ENCODE measurements at regions not wholly inside any gene's neighbourhood (a gene's known extent, or its start where the extent isn't known, plus 50 kb on each side); places are given as distances from the start of the nearest gene placed in this dataset.

DNA sequence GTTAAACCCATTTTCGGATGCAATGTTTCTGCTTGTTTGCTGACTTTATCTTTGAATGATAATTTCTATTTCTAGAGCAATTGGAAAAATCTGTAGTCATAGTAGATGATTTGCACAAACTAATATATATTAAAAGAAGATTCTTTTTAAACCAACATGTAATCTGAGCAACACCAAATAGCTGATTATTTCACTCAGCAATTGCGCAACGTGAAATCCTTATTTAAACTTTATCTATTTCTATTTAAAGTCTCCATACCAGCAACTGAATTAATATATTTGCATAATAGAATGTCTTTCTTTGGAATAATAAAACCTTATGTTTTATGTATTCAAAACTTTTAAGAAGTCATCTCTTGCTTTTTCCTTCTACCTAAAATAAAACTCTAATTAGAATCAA lies 1132.4 kb downstream of the FLRT2 start:
- no peak for DNase-seq

DNA sequence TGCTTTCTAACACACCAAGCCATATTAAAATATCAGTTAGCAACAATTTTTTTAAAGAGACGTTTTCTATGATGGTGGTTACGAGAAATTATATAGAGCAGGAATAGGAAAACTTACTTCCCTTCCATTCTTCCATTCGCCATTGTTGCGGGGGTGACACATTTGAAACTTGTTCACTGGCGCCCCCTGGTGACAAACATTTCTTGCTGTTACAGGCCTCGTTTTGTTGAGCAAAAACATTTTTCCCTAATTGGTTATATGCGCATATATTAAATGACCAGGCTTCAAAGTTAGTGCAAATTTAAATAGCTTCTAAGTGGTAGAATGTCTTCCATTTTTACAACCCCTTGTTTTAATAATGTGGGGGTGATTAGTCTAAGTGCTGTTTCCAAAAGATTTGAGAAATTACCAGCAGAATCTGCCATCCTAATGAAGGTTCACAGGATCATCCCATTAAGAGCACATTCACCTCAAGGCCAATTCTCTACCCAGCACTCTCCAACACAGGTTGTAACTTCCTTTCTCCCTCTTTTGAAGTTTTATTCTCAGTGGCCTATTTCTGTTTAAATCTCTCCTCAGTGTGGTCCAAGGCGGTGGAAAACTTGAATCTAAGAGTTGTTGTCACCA lies 1124.7 kb downstream of the FLRT2 start:
- peak; percentile 3 for DNase-seq

DNA sequence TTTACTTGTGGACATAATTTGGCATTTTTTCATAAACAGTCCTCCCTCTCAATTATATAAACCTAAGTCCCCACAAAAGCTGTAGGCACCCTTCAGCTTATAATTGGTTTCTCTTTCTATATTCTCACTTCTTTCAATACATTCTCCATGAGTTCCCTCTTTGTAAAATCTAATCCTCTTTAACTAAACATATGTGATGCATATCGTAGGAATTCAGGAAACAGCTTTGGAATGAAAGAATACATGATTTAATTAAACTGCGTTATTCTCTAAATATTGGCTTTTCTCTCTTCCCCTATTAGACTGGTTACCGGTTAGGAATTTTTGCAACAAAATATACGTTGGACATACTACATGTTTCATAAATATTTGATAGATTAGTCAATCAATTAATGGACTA lies 1122.6 kb downstream of the FLRT2 start:
- no peak for DNase-seq

DNA sequence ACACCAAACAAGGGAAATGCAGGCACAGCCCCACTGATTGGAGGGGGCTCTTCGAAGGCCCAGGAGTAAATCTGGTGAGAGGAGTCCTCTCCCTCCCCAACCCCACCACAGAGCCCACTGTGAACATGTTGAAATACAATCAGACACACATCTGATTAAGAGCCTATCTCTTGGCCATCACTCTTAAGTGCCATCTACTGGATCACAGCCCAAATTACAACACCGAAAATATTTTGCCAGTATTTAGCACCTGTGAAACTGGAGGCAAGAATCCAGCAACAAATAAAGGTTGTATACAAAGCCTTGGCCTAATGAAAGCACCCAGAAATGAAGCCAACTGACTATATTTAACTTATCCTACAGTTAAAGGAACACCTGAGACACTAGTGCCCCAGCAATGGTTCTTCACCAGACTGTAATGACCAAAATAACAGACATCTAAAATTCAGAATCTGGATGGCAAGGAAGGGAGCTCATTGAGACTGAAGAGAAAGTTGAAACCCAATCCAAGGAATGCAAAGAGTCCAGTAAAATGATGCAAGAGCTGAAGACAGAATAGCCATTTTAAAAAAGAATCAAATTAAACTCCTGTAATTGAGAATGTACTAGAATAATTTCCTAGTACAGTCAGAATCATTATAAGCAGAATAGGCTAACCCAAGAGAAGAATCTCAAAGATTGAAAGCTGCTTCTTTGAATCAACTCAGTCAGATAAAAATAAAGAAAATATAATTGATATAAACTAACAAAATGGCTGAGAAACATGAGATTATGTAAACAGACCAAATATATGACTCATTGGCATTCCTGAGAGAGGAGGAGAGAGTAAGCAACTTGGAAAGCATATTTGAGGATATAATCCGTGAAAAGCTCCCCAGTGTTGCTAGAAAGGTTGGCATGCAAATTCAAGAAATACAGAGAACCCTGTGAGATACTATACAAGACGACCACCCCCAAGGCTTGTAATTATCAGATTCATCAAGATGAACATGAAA lies 1117.0 kb downstream of the FLRT2 start:
- no peak for DNase-seq

DNA sequence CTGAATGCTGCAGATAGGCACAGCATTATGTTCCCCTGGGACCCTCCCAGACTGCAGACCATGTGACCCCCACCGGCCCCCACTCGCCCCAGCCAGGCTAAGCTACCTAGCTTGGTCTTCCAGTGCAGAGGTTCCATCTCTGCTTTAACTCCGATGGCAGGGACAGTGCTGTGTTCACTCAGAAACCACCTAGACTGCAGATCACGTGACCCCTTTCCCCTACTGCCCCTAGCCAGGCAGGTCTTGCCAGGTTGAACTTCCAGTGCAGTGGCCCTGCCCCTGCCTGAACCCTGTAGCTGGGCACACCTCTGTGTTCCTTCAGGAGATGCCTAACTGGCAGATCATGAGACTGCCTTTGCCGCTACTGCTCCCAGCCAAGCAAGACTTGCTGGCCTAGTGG lies 1116.2 kb downstream of the FLRT2 start:
- no peak for DNase-seq

DNA sequence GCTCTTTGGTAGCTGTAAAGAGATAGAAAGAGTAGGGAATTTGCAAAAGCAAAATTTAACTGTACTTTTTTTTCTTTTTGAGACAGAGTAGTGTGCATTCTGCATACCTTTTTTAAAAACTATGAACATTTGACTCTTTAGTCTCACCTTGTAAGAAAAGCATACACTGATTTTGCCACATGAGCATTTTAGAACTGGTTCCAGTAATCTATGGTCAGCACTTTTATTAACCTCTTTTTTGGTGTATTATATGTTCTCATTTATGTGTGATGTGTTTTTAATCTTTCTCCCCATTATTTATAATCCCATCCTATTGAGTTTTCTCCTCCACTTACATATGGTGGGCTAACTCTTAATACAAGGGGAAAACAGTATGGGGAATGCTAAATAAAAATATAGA lies 1111.4 kb downstream of the FLRT2 start:
- DNase-seq, result no peak

DNA sequence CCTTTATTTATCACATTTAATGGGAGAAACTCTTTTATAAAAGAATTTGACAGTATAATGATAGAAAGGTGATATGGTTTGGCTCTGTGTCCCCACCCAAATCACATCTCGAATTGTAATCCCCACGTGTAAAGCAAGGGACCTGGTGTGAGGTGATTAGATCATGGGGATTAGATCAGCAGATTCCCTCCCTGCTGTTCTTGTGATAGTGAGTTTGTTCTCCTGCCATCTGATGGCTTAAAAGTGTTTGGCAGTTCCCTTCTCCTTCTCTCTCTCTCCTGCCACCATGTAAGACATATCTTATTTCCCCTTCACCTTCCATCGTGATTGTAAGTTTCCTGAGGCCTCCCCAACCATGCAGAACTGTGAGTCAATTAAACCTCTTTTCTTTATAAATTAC lies 1110.3 kb downstream of the FLRT2 start:
- DNase-seq, result no peak

DNA sequence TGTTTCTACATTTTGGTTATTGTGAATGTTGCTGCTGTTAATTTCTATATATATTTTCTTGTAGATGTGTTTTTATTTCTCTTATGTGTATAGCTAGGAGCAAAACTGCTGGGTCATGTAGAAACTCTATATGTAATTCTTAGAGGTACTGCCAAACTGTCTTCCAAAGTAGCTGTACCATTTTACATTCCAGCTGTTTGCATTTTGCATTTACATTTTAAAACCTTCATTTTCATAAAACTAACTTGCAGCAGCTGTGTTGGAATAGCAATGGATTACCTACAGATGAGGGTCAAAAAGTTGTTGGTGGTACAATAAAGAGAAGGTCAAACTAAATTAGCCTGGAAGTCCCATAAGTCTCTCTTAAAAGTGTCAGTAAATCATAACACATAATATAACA lies 1109.7 kb downstream of the FLRT2 start:
- no peak for DNase-seq

DNA sequence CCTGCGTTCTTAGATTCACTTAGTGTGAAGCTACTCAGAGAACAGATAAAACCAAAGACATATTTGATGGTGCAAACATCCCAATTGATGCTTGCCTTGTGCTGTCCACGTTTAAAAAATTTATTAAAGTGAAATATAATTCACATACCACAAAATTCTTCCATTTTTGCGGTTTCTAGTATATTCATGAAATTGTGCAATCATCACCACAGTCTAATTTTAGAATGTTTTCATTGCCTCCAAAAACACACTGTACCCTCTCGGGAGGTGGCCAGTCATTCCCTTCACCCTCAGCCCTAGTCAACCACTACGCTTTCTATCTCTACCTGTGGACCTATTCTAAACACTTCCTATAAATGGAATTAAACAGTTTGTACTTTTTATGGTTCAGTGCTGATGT lies 1109.2 kb downstream of the FLRT2 start:
- no peak for DNase-seq

DNA sequence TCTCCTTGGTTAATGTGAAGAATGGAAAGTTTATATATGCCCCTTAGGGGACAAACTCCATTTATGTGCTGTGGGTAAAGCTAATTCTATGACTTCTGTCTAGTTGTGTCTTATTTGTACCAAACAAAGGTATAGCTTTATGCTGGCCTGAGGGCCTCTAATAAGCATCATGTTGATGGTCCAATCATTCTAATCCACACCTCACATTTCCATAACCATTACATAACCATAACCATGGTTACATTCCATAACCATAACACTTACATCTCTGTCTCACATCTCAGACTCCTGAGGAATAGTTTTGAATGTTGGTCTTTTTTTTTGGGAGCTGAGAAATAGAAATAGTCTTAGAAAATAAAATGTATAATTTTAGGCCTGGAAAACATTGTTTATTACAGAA lies 1097.1 kb downstream of the FLRT2 start:
- no peak for DNase-seq

DNA sequence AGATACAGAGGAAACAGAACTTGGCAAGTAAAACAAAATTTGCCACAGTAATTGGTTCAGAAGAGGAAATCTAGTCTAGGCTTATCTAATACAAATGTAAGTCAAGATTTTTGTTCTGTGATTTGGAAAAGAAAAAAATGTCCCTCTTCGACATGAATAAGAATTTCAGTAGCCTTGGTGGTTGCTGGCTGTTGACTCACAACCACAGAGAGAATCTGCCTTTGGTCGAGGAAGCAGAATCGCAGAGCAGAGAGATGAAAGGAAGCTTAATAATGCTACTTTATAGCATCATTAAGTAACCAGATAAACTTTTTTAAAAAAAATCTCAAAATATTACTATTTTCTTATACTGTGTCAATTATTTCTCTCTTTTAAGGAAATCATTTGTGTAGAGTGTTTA lies 1096.6 kb downstream of the FLRT2 start:
- DNase-seq, result no peak

DNA sequence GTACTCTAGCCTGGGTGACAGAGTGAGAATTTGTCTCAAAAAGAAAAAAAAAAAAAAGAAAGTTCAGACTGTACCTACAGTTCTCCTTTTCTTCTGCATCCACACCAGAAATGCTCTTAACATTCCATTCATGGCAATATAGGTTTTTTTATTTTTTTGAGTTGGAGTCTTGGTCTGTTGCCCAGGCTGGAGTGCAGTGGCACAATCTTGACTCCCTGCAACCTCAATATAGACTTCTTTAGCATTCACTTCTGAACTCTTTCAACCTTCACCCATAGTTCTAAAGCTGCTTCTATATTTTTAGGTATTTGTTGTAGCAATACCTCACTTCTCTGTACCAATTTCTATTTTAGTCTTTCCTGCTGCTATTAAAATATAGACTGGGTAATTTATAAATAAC lies 1095.7 kb downstream of the FLRT2 start:
- no peak for DNase-seq

DNA sequence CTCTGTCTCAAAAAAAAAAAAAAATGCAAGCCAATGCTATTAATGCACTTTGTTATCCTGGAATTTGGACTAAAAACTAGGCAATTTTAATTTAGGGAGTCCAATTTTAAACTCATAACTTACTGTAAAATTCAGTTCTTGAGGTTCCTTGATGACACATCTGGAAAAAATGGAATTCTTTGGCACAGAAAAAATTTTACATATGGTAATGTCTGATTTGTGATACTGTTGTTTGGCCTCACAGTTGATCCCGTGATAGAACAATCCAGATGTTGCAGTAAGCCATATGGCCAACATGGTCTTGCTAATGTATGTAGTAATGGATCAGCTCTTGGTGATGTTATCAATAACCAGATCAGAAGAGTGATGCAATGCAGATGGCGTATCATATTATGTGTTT lies 1089.8 kb downstream of the FLRT2 start:
- DNase-seq, result no peak

DNA sequence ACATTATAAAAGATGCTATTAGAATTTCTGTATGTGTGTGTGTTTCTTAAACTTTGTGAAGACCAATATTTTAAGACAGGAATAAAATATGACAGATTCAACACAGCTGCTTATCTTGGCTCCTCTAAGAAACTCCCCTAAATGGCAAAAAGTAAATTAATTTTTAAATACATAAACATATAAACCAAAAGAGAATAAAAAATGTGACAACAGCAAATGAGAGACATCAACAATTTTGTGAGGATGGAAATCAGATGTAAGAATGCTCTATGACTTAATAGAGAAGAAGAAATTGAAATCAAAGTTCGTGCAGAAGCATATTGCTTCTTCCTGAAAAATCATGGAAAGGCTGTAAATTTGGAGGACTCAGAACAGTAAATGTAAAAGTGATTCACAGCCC lies 1083.8 kb downstream of the FLRT2 start:
- DNase-seq, result no peak

DNA sequence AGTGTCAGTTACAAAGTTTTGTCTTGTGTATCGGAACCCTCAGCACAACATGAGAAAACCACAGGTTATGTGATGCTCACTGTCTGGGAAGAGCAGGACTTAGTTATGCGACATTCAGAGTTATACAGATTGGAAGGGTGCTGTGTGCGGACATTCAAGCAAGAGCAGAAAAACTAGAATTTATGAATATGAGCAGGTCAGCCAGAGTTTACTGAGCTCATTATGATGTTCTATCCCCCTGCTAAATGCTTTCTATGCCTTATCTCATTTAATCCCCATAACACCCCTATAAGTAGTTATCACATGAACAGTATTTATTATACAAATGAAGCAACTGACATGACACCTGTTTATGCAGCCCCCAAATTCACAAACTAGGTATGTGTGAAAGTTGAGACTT lies 1083.2 kb downstream of the FLRT2 start:
- DNase-seq, result no peak

DNA sequence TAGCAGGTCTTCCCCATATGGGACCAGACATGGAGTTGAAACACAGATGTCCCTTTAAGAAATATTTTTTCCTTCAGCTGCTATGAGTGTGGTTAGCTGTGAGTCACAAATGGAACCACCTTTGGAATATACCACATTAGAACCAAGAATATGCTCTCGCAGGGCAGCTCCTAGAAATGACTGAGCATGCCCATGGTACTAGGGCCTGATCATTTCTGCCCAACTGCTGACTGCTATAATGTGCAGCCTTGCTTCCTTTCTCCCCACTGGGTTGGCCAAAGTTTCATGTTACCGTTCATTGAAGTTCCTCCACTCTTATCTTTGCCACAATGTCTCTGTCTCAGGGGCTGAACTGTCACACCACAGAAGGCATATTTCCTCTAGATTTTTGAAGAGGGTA lies 1074.6 kb downstream of the FLRT2 start:
- DNase-seq, result no peak

DNA sequence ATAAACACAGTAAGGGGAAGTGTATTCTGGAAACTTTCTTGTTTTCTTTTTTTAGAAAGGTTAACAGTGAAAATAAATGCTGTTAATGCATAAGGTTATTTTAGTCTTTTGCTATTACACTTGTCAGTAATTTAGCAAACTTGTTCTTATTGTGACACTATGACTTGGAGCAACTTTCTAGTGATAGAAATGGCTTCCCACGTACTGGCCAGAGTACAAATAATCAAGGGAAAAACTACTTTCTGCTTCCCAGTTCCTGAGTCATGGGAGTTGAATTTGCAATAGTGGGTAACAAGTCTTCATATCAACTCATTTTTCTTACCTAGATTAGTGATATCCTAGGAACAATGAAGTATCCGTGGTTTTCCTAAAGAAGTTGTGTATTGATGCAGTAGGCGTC lies 1072.3 kb downstream of the FLRT2 start:
- DNase-seq, result no peak

DNA sequence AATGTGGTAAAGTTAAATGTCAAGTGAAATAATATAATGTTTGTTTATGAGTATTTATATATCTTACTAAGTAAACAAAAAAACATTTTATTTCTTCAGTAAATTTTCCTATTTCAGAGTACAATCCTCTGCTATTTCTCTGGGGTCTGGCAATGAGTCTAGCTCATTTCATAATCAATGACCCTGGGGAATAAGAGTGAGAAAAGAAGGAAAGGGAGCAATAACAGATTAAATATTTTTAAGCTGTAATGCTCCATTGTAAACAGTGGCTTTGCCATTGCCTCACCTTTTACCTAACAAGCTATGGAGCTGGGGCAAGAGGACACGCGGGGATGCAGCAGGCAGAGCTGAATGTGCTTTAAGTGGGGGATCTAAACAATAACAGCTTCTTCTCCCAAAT lies 1071.9 kb downstream of the FLRT2 start:
- no peak for DNase-seq

DNA sequence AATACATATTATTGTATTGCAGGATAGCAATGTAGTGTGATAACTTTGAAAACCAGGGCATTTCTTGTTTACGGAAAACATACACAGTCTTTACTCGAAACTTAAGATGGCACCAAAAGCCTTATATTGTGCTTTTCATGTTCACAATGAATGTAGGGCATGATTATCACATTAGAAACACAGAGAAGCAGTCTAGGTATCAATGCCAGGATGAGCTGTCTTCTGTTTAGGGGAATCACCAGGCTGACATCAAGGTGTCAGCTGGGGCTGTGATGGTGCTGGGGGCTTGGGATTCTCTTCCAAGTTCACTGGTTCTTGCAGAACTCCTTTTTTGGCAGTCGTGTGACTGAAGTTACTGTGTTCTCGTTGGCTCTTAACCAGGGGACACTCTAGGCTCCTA lies 1067.3 kb downstream of the FLRT2 start:
- no peak for DNase-seq

DNA sequence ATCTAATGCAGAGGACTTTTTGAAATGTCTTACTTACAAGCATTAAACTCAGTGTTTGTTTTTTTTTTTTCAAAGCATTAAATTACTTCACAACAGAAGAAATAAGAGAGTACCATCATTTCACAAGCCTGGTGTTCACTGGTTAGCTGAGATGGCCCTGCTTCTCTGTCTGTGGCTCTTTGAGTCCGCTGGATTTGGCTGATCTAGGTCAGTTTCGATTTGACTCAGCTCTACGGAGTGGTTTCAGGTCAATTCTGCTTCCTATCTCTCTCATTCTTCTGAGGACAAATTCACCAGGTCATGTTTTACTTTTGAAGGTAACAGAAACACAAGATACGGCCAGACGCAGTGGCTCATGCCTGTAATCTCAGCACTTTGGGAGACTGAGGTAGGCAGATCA lies 1066.1 kb downstream of the FLRT2 start:
- no peak for DNase-seq

DNA sequence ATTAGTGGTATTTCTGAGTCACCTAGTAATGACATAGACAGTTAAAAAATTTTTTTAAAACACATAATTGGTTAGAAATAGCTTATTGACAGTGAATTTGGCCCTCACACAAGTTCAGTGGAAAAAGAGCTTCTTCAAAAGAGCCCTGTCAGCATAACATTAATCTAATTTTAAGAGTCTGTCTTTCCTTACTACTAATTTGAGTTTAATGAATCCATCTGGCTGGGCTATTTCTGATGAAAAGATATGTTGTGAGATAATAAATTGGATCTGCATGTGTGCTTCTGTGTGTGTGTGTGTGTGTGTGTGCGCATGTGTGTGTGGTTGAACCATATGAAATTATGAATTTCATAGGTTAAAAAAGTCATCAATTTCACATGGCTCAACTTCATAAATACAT lies 1045.2 kb downstream of the FLRT2 start:
- DNase-seq, result no peak

DNA sequence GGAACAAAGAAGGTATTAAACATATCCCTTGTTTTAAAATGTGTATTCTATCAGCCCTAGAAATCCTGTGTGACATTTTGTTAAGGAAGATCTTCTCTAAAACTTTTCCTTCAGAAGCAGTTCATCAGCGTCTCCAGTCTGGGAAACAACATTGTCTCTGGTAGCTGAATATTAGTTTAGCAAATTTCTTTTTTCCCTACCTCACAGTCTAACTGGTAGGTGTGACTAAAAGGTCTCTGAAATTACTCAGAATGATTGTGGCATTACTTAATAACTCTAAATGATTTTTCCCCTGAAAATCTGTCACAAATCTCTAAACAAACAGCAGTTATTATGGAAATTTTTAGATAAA lies 1044.8 kb downstream of the FLRT2 start:
- DNase-seq, result no peak

DNA sequence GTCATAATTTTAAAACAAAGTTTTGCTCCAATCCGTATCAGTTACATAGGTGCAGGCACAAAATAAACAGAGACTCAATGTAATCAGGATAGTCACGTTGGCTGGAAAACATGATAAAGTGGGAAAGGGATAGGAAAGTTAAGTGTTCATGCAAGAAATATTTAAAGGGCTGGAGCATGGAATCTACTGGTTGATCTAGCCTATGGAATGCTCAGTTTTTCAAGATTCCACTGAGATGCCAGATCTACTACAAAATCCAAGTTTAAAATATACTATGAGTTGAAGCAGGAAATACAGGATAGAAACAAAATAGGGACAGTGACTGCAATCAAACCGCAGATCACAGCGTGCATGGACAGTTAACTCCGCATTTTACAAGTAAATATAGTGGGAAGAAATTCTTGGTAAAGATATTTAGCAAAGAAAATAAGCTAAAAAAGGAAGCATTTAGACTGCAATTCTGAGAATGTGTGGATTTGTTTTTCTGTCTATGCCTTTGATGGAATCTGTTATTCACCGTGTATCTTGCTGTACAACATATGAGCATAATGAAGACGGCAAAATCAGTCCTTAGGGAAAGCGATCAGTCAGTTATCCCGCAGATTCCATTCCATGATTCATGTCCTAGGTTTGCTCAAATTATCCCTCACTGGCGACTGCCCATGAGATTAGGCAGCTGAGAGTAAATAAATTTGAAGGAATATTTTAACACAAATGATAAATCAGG lies 1044.3 kb downstream of the FLRT2 start:
- DNase-seq, result no peak

DNA sequence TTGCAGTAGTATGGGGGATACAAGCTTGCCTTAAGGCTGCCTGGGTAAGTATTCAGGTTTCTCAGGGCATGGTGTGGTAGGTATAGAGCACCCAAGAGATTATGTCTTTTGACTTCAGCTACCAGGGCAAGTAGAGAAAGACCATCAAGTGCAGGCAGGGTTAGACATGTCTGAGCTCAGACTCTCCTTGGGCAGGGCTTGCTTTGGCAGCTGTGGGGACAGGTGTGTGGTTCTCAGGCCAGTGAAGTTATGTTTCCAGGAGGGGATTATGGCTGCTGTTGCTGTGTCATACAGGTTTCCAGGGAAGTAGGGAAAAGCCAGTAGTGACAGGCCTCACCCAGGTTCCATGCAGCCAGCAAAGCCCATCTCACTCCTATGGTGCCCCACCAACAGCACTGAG lies 1040.4 kb downstream of the FLRT2 start:
- DNase-seq, result no peak
